ENCODE measurements at regions not wholly inside any gene's neighbourhood (a gene's known extent, or its start where the extent isn't known, plus 50 kb on each side); places are given as distances from the start of the nearest gene placed in this dataset.

DNA sequence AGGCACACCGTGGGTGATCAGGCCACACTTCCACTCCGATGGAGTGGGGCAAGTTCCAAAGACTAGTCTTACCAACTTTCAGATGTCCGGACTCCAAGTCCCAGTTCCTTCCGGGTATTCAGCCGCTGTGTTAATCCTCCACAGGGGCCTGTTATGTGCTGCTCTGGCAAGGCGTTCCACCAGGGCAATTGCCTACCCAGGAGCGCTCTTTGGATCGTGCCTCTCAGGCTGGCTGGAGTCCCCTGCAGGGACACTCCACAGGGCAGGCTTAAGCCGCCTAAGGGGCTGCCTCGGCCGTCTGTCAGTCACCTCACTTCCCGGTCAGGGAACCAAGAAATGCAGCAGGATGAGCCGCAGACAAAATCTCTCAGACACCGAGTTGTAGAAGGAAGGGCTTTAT lies 118.7 kb upstream of the CCNG1 start:
- H4K20me1 ChIP-seq (ENCODE audit: control insufficient read depth, extremely low read depth, insufficient read depth, low read length): no peaks in the 10 kb centered on the region
- TF ChIP-seq, protein P1, sequence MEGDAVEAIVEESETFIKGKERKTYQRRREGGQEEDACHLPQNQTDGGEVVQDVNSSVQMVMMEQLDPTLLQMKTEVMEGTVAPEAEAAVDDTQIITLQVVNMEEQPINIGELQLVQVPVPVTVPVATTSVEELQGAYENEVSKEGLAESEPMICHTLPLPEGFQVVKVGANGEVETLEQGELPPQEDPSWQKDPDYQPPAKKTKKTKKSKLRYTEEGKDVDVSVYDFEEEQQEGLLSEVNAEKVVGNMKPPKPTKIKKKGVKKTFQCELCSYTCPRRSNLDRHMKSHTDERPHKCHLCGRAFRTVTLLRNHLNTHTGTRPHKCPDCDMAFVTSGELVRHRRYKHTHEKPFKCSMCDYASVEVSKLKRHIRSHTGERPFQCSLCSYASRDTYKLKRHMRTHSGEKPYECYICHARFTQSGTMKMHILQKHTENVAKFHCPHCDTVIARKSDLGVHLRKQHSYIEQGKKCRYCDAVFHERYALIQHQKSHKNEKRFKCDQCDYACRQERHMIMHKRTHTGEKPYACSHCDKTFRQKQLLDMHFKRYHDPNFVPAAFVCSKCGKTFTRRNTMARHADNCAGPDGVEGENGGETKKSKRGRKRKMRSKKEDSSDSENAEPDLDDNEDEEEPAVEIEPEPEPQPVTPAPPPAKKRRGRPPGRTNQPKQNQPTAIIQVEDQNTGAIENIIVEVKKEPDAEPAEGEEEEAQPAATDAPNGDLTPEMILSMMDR (optimal IDR thresholded peaks at IDR 0.05 in 1 of 3, IDR thresholded peaks at IDR 0.05 in 1 of 3, conservative IDR thresholded peaks at IDR 0.05 in 1 of 3; ENCODE audit: extremely low read depth in 1 of 3, insufficient read depth in 2 of 3, low read length in 3 of 3): no peak
- no peak for TF ChIP-seq EZH2 (IDR thresholded peaks at IDR 0.05; ENCODE audit: low read length)
- H3K4me2 ChIP-seq (ENCODE audit: control insufficient read depth, extremely low read depth, insufficient read depth, low read depth, low read length): no peak overlapping the region
- no peaks in the 10 kb centered on the region for H3K9me3 ChIP-seq (ENCODE audit: control insufficient read depth, low read depth, low read length)
- H2AFZ ChIP-seq (ENCODE audit: control insufficient read depth, low read length): no peak overlapping the region
- no peak for DNase-seq (ENCODE audit: low read depth, low spot score)
- H3K36me3 ChIP-seq (ENCODE audit: control insufficient read depth in 2 of 2, extremely low read depth in 1 of 2, insufficient read depth in 2 of 2, low read length in 2 of 2): no peaks in the 10 kb centered on the region
- H3K9ac ChIP-seq (ENCODE audit: control insufficient read depth, extremely low read depth, insufficient read depth, low read length): no peak overlapping the region
- no peaks in the 10 kb centered on the region for H3K27me3 ChIP-seq (ENCODE audit: control insufficient read depth, extremely low read depth, insufficient read depth, low read length)
- FAIRE-seq: no peak
- no peak overlapping the region for H3K4me3 ChIP-seq (ENCODE audit: control insufficient read depth in 2 of 3, extremely low read depth in 1 of 3, insufficient read depth in 2 of 3, low read depth in 1 of 3, low read length in 3 of 3)
- no peaks in the 10 kb centered on the region for H3K79me2 ChIP-seq (ENCODE audit: control insufficient read depth, insufficient read depth, low read length)
- no peaks in the 10 kb centered on the region for H3K9me1 ChIP-seq (ENCODE audit: control insufficient read depth, extremely low read depth, insufficient read depth, low read length)
- no peaks in the 10 kb centered on the region for H3K4me1 ChIP-seq (ENCODE audit: control insufficient read depth, extremely low read depth, insufficient read depth, low read length)
- H3K27ac ChIP-seq (ENCODE audit: control insufficient read depth, insufficient read depth, low read length): no peak overlapping the region
- dilution Hi-C loops (cut with MboI; ENCODE audit: extremely low pct_ligation_motif_present, low sequenced_read_pairs): no loop called here

DNA sequence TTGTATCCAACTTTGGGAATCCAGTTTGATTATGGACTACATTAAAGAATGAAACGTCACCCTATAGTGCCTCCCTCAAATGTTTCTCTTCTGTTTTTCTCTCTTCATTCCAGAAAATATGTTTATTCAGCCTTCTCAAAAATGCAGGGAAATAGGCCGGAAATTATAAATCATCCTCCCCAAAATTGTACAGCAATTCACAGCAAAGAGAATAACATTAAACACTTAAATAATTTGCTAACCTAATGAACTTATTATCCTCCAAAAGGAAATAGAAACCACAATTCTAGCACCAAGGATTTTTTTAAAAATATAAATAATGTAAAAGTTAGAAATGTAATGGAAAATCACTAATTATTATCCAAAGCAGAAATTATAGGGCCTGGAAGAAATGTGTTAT lies 115.9 kb upstream of the CCNG1 start:
- no peak overlapping the region for H2AFZ ChIP-seq (ENCODE audit: control insufficient read depth, low read length)
- H3K9ac ChIP-seq (ENCODE audit: control insufficient read depth, extremely low read depth, insufficient read depth, low read length): no peak overlapping the region
- no peaks in the 10 kb centered on the region for H3K4me1 ChIP-seq (ENCODE audit: control insufficient read depth, extremely low read depth, insufficient read depth, low read length)
- H3K4me3 ChIP-seq (ENCODE audit: control insufficient read depth in 2 of 3, extremely low read depth in 1 of 3, insufficient read depth in 2 of 3, low read depth in 1 of 3, low read length in 3 of 3): no peak overlapping the region
- no peak overlapping the region for H3K4me2 ChIP-seq (ENCODE audit: control insufficient read depth, extremely low read depth, insufficient read depth, low read depth, low read length)
- H3K9me1 ChIP-seq (ENCODE audit: control insufficient read depth, extremely low read depth, insufficient read depth, low read length): no peaks in the 10 kb centered on the region
- dilution Hi-C loops (cut with MboI; ENCODE audit: extremely low pct_ligation_motif_present, low sequenced_read_pairs): no loop called here
- H3K27me3 ChIP-seq (ENCODE audit: control insufficient read depth, extremely low read depth, insufficient read depth, low read length): no peaks in the 10 kb centered on the region
- no peaks in the 10 kb centered on the region for H3K79me2 ChIP-seq (ENCODE audit: control insufficient read depth, insufficient read depth, low read length)
- H3K27ac ChIP-seq (ENCODE audit: control insufficient read depth, insufficient read depth, low read length): no peak overlapping the region
- FAIRE-seq (no peak), DNase-seq (ENCODE audit: low read depth, low spot score) (no peak)
- no peaks in the 10 kb centered on the region for H3K36me3 ChIP-seq (ENCODE audit: control insufficient read depth in 2 of 2, extremely low read depth in 1 of 2, insufficient read depth in 2 of 2, low read length in 2 of 2)
- H3K9me3 ChIP-seq (ENCODE audit: control insufficient read depth, low read depth, low read length): no peaks in the 10 kb centered on the region
- TF ChIP-seq, protein P1 (optimal IDR thresholded peaks at IDR 0.05 in 1 of 3, IDR thresholded peaks at IDR 0.05 in 1 of 3, conservative IDR thresholded peaks at IDR 0.05 in 1 of 3; ENCODE audit: extremely low read depth in 1 of 3, insufficient read depth in 2 of 3, low read length in 3 of 3): no peak
- no peak for TF ChIP-seq EZH2 (IDR thresholded peaks at IDR 0.05; ENCODE audit: low read length)
- H4K20me1 ChIP-seq (ENCODE audit: control insufficient read depth, extremely low read depth, insufficient read depth, low read length): no peaks in the 10 kb centered on the region

All from keratinocyte (primary cell).